ENCODE measurements at regions not wholly inside any gene's neighbourhood (a gene's known extent, or its start where the extent isn't known, plus 50 kb on each side); places are given as distances from the start of the nearest gene placed in this dataset.

DNA sequence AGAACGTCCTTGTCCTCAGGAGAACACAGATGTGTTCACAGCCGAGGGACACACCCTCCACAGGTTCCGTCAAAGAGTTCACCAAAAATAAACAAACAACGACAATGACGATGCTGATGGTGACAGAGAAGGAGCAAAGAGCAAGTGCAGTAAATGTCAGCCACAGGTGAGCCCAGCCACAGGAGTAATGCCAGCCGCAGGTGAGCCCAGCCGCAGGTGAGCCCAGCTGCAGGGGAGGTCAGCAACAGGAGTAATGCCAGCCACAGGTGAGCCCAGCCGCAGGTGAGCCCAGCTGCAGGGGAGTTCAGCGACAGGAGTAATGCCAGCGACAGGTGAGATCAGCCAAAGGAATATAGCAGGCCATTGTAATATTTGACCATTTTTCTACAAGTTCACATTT, 315.2 kb downstream of the FOXL1 start:
- WGBS (ENCODE audit: insufficient coverage, insufficient read length): no CpG with 5 or more reads among the region's 10 CpGs
- no peaks in the 10 kb centered on the region for H3K9me3 ChIP-seq (ENCODE audit: control insufficient read depth, insufficient read depth, low read length)
- no peak overlapping the region for H3K4me3 ChIP-seq (ENCODE audit: low read length)
- H3K4me1 ChIP-seq (ENCODE audit: control insufficient read depth, insufficient read depth, low read length): no peaks in the 10 kb centered on the region
- H3K36me3 ChIP-seq (ENCODE audit: control insufficient read depth, insufficient read depth, low read length): no peaks in the 10 kb centered on the region
- H3K27me3 ChIP-seq (ENCODE audit: control insufficient read depth, insufficient read depth, low read length): no peaks in the 10 kb centered on the region
- no peak overlapping the region for H3K27ac ChIP-seq (ENCODE audit: low read length)
- DNase-seq (ENCODE audit: low read depth, low spot score): no peak

DNA sequence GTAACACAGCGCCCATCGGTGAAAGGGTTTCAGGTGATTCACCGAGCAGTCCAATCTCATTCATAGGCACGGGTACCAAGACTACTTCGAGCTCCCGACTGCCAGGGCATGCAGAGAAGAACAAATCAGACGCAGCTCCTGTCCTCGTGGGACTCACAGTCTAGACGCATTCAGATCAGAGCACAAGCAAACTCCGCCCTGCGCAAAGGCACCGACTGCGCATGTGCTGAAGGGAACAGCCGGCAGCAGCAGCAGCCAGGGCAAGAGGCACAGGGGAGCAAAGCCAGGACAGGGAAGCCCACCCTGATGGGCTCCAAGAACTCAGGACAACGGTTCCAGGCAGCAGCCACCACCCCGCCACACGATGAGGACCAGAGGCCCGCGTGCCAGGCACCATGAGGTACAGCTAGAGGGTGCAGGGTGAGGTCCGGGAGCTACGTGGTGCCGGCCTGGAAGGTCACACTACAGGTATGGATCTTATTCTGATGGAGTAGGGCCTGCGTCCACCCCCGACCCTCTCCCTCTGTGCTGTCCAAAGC, 315.7 kb downstream of the FOXL1 start:
- Histone ChIP-seq H3K9me3 (ENCODE audit: control insufficient read depth, insufficient read depth, low read length) (no peaks in the 10 kb centered on the region), H3K27ac (ENCODE audit: low read length) (no peak overlapping the region), H3K4me1 (ENCODE audit: control insufficient read depth, insufficient read depth, low read length) (no peaks in the 10 kb centered on the region), H3K36me3 (ENCODE audit: control insufficient read depth, insufficient read depth, low read length) (no peaks in the 10 kb centered on the region), H3K4me3 (ENCODE audit: low read length) (no peak overlapping the region), H3K27me3 (ENCODE audit: control insufficient read depth, insufficient read depth, low read length) (no peaks in the 10 kb centered on the region)
- WGBS (ENCODE audit: insufficient coverage, insufficient read length): no CpG with 5 or more reads among the region's 24 CpGs
- DNase-seq (ENCODE audit: low read depth, low spot score): no peak

DNA sequence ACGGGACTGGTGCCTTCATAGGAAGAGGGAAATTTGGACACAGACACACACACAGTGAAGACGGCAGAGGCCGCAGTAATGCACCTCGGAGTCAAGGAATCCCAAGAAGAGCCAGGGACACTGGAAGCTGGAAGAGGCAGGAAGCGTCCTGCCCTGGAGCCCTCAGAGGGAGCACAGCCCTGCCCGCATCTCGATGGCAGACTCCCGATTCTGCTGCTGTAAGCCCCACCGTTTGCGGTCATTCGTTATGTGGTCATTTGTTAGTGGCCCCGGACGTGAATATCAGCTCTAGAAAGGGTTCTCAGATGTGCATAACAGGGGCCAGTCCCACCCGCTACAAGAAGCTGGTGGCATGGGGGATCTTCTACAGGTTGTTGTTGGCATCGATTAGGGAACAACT, 316.6 kb downstream of the FOXL1 start:
- no peaks in the 10 kb centered on the region for H3K9me3 ChIP-seq (ENCODE audit: control insufficient read depth, insufficient read depth, low read length)
- no peak overlapping the region for H3K4me3 ChIP-seq (ENCODE audit: low read length)
- H3K27ac ChIP-seq (ENCODE audit: low read length): no peak overlapping the region
- H3K4me1 ChIP-seq (ENCODE audit: control insufficient read depth, insufficient read depth, low read length): no peaks in the 10 kb centered on the region
- no peak for DNase-seq (ENCODE audit: low read depth, low spot score)
- no CpG with 5 or more reads among the region's 15 CpGs for WGBS (ENCODE audit: insufficient coverage, insufficient read length)
- no peaks in the 10 kb centered on the region for H3K36me3 ChIP-seq (ENCODE audit: control insufficient read depth, insufficient read depth, low read length)
- no peaks in the 10 kb centered on the region for H3K27me3 ChIP-seq (ENCODE audit: control insufficient read depth, insufficient read depth, low read length)

DNA sequence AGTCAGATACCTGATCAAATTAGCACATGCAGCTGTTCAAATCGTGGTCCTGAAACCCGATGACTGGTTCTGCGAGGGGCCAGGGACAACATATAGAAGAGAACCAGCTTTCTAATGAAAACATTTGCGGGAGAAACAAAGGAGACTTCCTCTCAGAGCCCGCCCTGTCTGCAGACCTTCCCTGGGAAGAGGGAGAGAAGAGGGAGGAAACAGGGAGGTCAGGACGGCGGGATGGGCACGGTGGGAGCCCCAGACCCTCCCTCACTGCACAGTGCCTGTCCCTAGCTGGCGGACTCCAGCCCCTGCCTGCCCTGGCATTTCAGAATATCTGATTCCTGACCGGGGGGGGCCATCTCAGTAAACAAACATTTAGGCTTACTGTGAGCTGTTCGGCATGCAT, 317.3 kb downstream of the FOXL1 start:
- no peak for DNase-seq (ENCODE audit: low read depth, low spot score)
- Histone ChIP-seq H3K27ac (ENCODE audit: low read length) (no peak overlapping the region), H3K4me3 (ENCODE audit: low read length) (no peak overlapping the region), H3K36me3 (ENCODE audit: control insufficient read depth, insufficient read depth, low read length) (no peaks in the 10 kb centered on the region), H3K4me1 (ENCODE audit: control insufficient read depth, insufficient read depth, low read length) (no peaks in the 10 kb centered on the region), H3K9me3 (ENCODE audit: control insufficient read depth, insufficient read depth, low read length) (no peaks in the 10 kb centered on the region), H3K27me3 (ENCODE audit: control insufficient read depth, insufficient read depth, low read length) (no peaks in the 10 kb centered on the region)
- WGBS (ENCODE audit: insufficient coverage, insufficient read length): no CpG with 5 or more reads among the region's 11 CpGs

DNA sequence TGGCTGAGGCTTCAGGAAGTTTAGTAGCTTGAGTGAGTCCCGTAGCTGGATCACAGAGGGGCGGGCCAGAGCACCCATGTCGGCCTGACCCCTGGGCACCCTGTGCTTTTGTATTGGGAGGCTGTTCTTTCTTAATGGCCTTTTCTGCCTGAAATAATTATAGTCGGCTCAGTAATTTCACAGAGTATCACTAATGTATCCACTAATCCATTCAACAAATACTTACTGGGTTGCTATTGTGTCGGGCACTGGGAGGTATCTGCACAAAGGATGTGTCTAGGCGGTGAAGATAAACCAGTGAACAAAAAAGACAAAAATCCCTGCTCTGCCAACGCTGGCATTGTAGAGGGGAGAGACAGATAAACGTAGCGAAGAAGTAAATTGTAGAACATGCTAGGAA, 318.6 kb downstream of the FOXL1 start:
- Histone ChIP-seq H3K27ac (ENCODE audit: low read length) (no peak overlapping the region), H3K9me3 (ENCODE audit: control insufficient read depth, insufficient read depth, low read length) (no peaks in the 10 kb centered on the region), H3K27me3 (ENCODE audit: control insufficient read depth, insufficient read depth, low read length) (no peaks in the 10 kb centered on the region), H3K4me3 (ENCODE audit: low read length) (no peak overlapping the region), H3K4me1 (ENCODE audit: control insufficient read depth, insufficient read depth, low read length) (no peaks in the 10 kb centered on the region), H3K36me3 (ENCODE audit: control insufficient read depth, insufficient read depth, low read length) (no peaks in the 10 kb centered on the region)
- no CpG with 5 or more reads among the region's 9 CpGs for WGBS (ENCODE audit: insufficient coverage, insufficient read length)
- DNase-seq (ENCODE audit: low read depth, low spot score): no peak

DNA sequence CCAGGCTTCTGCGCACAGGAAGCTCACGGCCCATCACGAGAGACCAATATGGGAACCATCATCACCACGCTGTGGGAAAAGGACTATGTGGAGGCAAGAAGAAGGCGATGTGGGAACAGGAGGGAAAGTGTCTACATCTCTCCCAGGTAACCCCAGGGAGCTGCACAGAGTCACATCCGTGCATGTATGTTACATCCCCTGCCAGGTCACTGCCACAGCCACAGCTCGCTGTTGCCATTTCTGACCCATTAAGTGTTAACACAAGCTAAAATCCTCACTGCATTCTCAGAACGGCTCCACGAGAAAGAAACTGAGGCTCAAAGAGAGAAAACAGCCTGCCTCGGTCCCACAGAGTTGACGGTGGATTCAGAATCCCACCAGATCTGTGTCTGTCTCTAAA, 319.1 kb downstream of the FOXL1 start:
- Histone ChIP-seq H3K4me1 (ENCODE audit: control insufficient read depth, insufficient read depth, low read length) (no peaks in the 10 kb centered on the region), H3K27me3 (ENCODE audit: control insufficient read depth, insufficient read depth, low read length) (no peaks in the 10 kb centered on the region), H3K36me3 (ENCODE audit: control insufficient read depth, insufficient read depth, low read length) (no peaks in the 10 kb centered on the region), H3K4me3 (ENCODE audit: low read length) (no peak overlapping the region), H3K27ac (ENCODE audit: low read length) (no peak overlapping the region), H3K9me3 (ENCODE audit: control insufficient read depth, insufficient read depth, low read length) (no peaks in the 10 kb centered on the region)
- no peak for DNase-seq (ENCODE audit: low read depth, low spot score)
- no CpG with 5 or more reads among the region's 11 CpGs for WGBS (ENCODE audit: insufficient coverage, insufficient read length)

DNA sequence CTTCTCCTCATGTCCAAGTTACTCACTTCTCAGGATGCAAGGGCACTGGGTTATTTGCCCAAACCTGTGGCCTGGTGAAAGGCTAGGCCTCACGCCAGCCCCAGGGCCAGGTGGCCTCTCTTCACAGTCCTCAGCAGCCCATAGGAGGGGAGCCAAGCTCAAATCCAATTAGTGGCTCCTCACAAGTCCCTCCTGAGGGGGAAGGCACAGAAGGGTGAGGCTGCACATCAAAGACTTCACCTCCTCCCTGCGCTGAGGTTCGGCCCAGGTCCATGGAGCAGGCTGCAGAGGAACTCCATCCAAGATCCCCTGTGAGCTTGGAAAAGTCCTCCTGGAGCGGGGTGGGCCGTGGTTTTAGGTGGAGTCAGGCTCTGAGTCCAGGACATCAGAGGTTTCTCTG, 320.0 kb downstream of the FOXL1 start:
- Histone ChIP-seq H3K36me3 (ENCODE audit: control insufficient read depth, insufficient read depth, low read length) (no peaks in the 10 kb centered on the region), H3K27ac (ENCODE audit: low read length) (no peak overlapping the region), H3K27me3 (ENCODE audit: control insufficient read depth, insufficient read depth, low read length) (no peaks in the 10 kb centered on the region), H3K4me1 (ENCODE audit: control insufficient read depth, insufficient read depth, low read length) (no peaks in the 10 kb centered on the region), H3K9me3 (ENCODE audit: control insufficient read depth, insufficient read depth, low read length) (no peaks in the 10 kb centered on the region), H3K4me3 (ENCODE audit: low read length) (no peak overlapping the region)
- no peak for DNase-seq (ENCODE audit: low read depth, low spot score)
- WGBS (ENCODE audit: insufficient coverage, insufficient read length): no CpG with 5 or more reads among the region's 5 CpGs

DNA sequence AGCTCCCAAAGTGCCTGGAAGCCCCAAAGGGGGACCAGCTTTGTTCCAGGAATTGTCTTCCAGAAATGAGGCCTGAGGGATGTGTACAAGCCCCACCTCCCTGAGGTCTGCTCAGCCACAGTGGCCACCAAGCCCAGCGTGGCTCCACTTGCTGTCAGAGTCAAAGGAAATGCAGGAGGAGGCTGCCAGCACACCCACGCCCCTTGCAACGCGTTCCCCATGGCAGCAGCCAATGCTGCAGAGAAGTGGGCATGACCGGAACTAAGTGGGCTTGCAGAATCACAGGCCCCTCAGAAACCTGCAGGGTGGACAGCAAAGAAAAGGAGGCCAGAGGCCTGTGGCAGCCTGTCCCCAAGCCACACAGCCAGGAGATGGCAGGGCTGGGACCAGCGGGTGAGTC, 320.8 kb downstream of the FOXL1 start:
- H3K4me3 ChIP-seq (ENCODE audit: low read length): no peak overlapping the region
- no peaks in the 10 kb centered on the region for H3K27me3 ChIP-seq (ENCODE audit: control insufficient read depth, insufficient read depth, low read length)
- no peak overlapping the region for H3K27ac ChIP-seq (ENCODE audit: low read length)
- no peak for DNase-seq (ENCODE audit: low read depth, low spot score)
- H3K36me3 ChIP-seq (ENCODE audit: control insufficient read depth, insufficient read depth, low read length): no peaks in the 10 kb centered on the region
- no peaks in the 10 kb centered on the region for H3K4me1 ChIP-seq (ENCODE audit: control insufficient read depth, insufficient read depth, low read length)
- WGBS (ENCODE audit: insufficient coverage, insufficient read length): no CpG with 5 or more reads among the region's 6 CpGs
- H3K9me3 ChIP-seq (ENCODE audit: control insufficient read depth, insufficient read depth, low read length): no peaks in the 10 kb centered on the region

DNA sequence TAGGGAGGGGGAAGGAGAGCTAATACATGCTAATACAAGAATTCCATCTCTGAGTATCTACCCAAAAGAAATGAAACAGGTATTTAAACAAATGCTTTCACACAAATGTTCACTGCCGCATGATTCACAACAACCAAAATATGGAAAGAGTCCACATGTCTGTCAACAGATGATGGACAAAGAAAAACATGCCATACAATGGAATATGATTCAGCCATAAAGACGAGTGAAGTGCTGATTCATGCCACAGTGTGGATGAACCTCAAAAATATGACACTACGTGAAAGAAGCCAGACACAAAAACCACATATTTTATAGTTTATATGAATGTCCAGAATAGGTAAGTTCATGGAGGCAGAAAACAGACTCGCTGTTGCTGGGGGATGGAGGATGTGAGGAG, 321.4 kb downstream of the FOXL1 start:
- H3K4me1 ChIP-seq (ENCODE audit: control insufficient read depth, insufficient read depth, low read length): no peaks in the 10 kb centered on the region
- H3K36me3 ChIP-seq (ENCODE audit: control insufficient read depth, insufficient read depth, low read length): no peaks in the 10 kb centered on the region
- H3K27me3 ChIP-seq (ENCODE audit: control insufficient read depth, insufficient read depth, low read length): no peaks in the 10 kb centered on the region
- no peak overlapping the region for H3K4me3 ChIP-seq (ENCODE audit: low read length)
- H3K9me3 ChIP-seq (ENCODE audit: control insufficient read depth, insufficient read depth, low read length): no peaks in the 10 kb centered on the region
- DNase-seq (ENCODE audit: low read depth, low spot score): no peak
- WGBS (ENCODE audit: insufficient coverage, insufficient read length): no CpG with 5 or more reads among the region's 4 CpGs
- no peak overlapping the region for H3K27ac ChIP-seq (ENCODE audit: low read length)

DNA sequence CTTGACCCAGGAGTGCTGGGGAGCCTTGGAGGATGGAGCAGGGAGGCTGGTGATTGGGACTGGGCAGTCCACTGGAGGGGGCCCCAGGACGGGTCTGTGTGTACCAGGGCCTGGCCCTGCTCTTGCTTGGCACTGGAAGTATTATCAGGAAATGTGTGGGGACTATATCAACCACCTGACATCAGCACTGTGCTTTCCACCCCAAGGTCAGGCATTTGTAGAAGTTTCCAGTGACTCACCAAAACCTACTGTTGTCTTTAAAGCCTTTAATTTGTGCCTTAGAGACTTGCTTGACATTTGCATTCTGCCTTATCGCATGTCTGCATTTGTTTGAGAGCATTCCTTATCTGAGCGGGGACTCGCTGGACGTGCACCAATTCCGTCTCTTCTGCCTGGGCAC, 323.1 kb downstream of the FOXL1 start:
- Histone ChIP-seq H3K4me3 (ENCODE audit: low read length) (no peak overlapping the region), H3K36me3 (ENCODE audit: control insufficient read depth, insufficient read depth, low read length) (no peaks in the 10 kb centered on the region), H3K27me3 (ENCODE audit: control insufficient read depth, insufficient read depth, low read length) (no peaks in the 10 kb centered on the region), H3K4me1 (ENCODE audit: control insufficient read depth, insufficient read depth, low read length) (no peaks in the 10 kb centered on the region), H3K9me3 (ENCODE audit: control insufficient read depth, insufficient read depth, low read length) (no peaks in the 10 kb centered on the region), H3K27ac (ENCODE audit: low read length) (no peak overlapping the region)
- no CpG with 5 or more reads among the region's 6 CpGs for WGBS (ENCODE audit: insufficient coverage, insufficient read length)
- no peak for DNase-seq (ENCODE audit: low read depth, low spot score)

DNA sequence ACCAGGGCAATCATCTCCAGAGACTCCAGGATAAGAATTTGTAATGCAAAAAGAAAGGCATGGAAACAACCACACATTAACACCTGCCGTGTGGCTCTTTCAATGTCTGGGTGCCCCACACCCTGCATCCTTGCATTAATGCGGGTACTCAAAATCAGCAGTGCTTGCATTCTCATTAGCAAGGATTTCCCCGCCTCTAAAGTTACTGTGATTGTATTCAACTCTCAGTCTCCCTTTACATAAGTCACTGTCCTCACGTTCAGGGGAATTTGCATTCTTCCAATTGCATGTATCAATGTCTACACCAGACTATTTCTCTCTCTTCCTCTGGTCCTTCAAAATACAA, 324.3 kb downstream of the FOXL1 start:
- DNase-seq (ENCODE audit: low read depth, low spot score): no peak
- Histone ChIP-seq H3K27me3 (ENCODE audit: control insufficient read depth, insufficient read depth, low read length) (no peaks in the 10 kb centered on the region), H3K4me3 (ENCODE audit: low read length) (no peak overlapping the region), H3K4me1 (ENCODE audit: control insufficient read depth, insufficient read depth, low read length) (no peaks in the 10 kb centered on the region), H3K9me3 (ENCODE audit: control insufficient read depth, insufficient read depth, low read length) (no peaks in the 10 kb centered on the region), H3K27ac (ENCODE audit: low read length) (no peak overlapping the region), H3K36me3 (ENCODE audit: control insufficient read depth, insufficient read depth, low read length) (no peaks in the 10 kb centered on the region)
- WGBS (ENCODE audit: insufficient coverage, insufficient read length): no CpG with 5 or more reads among the region's 4 CpGs

Measured in iPS DF 6.9 (cell line).